NCI-H1436 (cell line): ENCODE measurements at regions not wholly inside any gene's neighbourhood (a gene's known extent, or its start where the extent isn't known, plus 50 kb on each side); places are given as distances from the start of the nearest gene placed in this dataset.
A peak's percentile ranks its signal among the peaks of the same experiment; 100 is the strongest.
"Not testable (repeated sequence)": the region's sequence is repeated elsewhere in the genome, so short reads cannot be mapped to it uniquely, and the experiment has no call there.

Experiments used
- DNase-seq: peaks from one replicate; lab custom pipeline; 2025; lab: John Stamatoyannopoulos, UW

DNA sequence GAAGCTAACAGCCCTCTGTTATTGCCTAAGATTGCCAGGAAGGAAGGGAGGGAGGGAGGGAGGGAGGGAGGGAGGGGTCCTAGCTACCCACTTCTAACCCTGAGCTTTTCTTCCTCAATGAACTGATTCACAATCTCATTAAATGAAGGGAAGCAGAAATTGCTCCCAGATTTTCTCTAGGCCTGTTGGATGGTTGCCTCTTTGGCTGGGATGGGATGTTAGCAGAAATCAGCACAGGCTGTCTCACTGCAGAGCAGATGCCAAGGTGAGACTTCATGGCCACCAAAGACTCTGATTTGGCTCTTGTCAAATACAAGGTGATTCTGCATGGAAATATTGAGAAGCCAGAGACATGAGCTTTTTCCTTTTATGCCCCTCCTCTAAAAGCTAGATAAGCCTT is 578.6 kb downstream of the ACTL7B start:
- DNase-seq: no peak

DNA sequence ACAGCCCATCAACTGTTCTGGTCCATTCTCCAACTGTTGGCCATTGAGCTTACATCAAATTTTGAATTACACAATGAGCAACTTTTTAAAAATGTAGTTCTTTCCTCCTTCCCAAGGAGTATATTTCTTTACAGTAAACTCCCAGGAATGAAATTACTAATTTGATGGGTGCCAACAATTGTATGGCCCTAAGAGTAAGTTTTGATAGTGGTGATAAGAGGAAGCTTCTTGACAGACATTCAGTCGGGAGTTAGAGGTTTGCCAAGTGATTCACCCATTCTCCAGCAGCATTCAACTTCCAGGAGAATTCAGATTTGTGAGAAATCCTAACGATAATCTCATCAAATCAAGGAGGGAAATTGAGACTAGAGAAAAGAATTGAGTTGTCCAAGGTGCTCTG is 579.9 kb downstream of the ACTL7B start:
- DNase-seq: no peak

DNA sequence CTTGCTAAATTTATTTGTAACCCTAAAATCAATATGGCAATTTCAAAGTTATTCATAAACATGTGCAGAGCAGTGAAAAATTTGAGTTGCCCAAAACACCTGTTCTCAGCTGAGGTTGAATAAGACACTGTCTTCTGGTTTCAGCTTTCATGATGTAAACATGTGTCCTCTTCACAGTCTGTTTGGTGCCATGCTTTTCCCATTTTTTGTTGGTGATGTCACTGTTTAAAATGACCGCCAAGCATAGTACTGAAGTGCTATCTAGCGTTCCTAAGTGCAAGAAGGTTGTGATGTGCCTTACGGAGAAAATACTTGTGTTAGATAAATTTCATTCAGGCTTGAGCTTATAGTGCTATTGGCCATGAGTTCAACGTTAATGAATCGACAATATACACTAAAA is 580.8 kb downstream of the ACTL7B start:
- DNase-seq: no peak

DNA sequence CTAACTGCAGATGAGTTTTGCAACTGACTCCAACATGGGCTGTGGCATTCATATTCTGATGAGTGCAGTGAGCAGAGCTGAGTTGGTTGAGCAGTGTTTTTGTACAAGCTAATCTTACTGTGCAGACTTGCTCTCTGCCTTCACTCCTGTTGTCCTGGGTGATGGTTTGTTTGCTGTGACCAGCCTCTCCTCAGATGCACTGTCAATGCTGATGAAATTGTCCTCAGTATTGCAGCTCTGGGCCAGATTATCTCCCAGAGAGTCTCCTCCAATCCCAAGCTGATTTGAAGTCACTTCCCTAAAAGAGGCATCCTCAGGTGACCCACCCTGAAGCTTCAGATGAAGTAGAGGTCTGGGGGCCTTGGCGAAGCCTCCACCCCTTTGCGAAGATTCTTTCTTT is 581.8 kb downstream of the ACTL7B start:
- DNase-seq: no peak

DNA sequence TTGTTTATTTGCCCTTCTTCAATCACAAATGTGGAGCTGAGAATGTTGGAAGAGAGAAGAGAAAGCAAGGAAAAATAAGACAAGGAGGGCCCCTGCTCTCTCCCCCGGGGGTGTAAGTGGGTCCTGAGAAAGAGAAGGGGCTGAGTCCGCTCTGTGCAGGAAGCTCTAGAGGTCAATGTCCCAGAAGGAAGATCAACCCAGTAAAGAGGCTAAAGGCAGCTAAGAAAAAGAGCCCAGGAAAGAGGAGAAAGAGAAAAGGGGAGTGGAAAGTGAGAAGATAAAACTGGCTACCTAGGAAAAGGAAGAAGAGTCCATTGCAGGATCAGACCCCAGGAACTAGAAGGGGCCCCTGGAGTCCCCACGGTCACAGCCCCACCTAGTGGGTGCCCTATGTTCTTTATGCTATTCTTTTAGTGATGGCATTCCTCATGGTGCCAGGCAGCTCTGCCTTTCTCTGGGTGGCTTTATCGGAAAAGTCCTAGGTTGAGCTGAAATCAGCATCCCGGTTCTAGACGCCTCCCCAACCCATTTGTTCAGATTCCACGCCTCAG is 583.4 kb downstream of the ACTL7B start:
- peak; percentile 71 for DNase-seq

DNA sequence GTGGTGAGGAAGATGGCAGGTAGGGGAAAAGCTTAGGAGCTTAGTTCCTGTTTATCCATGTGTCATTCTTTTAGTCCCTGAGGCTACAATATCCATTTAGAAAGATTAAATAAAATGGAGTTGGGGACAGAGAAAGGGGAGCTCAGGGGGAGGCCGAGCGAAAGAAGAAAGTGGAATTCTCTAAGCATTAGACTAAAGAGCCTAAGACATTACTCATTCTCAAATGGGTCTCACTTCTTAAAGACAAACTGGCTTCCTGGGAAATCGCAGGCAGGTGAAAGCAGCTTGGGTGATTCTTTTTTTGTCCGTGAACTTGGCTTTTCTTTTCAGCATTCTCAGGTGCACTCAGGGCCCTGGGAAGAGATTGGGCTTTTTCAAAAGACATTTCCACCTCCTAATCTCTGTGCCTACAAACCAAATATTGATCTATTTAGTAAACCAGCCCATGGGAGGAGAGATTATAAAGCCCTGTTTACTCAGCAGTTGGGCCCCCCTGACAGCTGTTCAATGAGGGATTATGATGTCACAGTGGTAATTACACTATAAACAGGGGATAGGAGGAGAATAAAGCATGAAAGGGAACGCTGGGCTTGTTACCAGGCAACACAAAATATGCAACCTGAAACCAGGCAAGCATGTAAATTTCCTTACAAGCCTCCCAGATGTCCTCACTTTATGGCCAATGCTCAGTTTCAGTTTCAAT is 584.0 kb downstream of the ACTL7B start:
- peak; percentile 98 for DNase-seq

DNA sequence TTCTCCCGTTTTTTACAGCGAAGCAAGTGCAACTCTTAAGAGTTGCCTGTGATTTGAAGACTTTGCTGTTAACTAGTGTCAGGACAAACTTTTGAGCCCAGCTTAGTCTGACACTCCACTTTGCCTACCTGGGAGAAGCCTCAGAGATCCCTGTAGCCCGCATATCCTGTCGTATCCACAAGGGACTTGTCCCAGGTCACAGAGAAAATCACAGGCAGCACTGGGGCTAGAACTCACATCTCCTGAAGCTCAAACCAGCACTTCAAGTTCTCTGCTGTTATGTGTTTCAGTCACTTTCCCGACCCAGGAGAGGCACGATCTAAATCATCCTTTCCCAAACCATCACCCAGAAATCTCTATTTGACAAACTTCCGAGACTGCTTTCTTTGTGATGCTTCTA is 584.5 kb downstream of the ACTL7B start:
- no peak for DNase-seq

DNA sequence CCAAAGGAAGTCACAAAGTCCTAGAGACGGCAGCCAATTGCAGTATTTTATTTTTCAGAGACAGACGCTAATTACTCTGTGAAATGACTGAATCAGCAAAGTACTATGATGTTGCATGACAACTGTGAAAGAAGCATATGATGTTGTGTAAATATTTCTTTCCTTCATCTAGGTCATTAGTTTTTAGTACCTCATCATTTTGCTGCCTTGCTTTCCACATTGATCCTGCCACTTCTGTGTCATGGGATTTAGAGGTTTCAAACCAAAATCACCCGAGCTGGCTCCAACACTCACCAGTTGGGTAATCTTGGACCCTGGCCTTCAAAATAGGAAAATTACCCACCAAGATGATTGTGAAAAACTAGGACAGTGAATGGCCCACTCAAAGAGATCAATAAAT is 585.2 kb downstream of the ACTL7B start:
- DNase-seq: no peak

DNA sequence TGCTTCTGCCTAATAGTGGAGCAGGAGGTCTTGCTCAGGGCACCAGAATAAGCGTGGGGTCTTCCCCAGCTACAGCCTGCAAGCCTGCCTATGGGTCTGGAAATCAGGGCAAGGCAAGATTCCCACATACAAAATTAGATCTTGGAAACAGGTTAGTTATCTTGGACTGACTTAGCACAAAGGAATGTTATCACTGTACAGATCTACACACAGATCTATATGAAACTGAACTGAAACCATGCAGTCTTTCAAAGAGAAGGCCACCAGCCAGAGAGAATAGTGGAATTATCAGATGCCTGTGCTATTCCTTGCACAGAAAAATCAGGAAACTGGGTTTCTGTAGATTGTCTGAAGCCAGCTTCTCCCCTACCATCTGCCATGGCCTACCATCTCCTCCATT is 585.7 kb downstream of the ACTL7B start:
- no peak for DNase-seq

DNA sequence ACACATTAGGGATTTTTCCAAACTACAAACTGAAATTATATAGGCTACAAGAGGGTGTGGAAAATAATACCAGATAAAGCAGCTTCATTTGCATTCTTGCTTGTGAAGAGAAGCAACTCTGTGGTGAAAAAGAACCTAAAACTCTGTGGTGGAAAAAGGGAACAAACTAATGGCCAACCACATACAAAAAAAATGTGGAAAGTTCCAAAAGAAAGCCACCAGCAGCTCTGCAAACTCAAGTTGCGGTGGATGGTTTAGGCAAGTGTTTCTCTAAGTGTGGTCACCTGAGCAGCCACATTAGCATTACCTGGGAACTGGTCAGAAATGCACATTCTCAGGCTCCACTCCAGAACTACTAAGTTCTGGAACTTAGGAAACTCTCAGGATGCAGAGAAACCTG is 586.4 kb downstream of the ACTL7B start:
- no peak for DNase-seq

DNA sequence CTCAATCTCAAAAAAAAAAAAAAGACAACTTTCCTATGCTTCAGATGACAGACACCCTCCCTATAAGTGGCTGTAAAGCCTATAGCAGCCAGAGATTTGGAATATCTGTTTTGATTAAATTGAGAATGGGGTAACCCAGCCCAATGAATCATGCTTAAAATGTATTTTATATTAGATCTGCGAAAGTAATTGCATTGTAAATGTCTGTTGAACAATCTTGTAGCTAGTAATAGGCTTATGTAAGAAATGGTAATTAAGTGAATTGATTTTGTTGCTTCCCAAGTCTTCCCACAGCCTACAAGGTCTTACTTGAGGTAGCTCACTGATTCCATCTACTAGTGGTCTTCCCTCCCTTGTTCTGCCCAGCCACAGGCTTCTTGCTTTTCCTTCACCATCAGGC is 590.7 kb downstream of the ACTL7B start:
- DNase-seq: no peak

DNA sequence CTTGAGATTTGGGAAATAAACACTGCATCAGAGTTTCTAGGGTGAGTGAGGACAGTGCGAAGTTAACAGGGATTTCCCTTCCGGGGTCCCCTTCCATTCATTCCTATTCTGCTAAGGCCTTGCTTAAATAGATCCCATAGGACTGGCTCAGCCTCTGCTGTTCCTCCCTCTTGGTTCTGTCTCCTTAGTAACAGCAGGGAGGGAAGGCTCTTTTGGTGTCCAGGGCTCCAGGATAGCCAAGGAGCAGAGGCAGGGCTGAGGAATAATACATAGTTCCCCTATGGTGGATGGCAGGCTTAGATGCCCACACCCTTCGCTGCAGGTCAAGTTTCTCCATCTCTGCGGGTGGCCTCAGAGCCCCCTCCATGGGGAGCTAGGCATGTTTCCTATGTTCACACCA is 591.7 kb downstream of the ACTL7B start:
- no peak for DNase-seq

DNA sequence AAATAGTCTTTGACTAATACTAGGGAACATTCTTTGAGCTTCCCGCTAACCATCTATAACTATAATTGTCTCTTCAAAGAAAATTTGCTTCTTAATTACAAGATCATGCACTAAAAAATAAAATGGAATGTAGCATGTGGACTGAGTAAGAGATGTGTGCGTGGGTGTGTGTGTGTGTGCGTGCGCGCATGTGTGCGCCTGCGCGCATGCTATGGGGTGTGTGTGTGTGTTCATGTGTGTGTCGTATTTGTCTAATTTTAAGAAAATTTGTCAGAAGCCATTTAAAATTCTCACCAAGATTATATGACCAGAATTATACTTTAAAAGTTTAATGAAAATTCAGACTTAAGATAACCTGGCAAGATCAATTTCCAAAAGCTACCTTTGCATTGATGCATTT is 593.0 kb downstream of the ACTL7B start:
- no peak for DNase-seq

DNA sequence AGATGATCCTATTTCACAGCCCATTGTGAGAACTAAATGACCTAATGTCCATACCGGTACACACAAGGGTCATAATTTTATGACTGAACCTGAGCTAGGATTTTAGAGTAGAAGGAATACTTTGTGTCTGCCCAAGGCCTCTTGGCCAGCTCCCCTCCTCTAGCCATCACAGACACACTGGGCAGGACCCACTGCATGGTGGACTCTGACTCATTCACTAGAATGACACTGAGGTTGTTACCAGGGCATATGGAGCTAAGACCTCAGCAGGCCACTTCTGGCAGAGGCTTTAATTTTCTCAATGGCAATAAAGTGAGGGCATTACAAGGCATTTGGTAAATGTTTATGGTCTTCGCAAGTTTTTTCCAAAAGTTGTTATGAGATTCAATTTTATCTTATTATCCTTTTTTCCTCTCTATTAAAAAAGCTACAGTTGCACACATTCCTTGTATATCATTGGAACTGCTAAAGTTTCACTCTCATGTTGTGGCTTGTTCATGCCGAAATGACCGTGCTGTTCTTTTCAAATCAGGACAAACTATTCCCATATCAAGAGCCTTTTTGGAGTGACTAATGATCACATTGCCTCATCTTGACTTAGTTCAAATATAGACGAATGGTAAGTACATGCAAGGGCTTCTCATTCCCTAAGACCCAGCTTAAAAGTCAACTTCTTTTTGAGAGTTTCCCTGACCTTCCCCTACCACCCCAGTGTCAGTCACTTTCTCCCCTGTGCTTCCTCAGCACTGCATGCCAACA is 595.7 kb downstream of the ACTL7B start:
- DNase-seq: no peak

DNA sequence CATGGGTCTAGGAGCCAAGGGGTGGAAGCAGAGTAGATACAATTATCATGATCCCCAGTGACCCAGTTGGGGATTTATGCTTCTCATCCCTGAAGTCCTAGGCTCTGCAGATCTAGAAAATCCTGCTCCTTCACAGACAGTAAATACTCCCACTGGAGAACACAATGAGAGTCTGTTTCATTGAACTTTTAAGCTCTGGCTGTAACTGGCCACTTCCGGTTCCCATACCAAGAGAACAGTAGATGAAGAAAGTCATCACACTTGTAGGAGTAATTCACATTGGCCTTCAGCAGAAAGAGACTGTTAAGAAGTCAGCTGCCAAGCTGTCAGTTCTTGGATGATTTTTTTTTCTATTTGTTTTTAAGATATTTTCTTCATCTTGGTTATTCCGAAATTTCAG is 597.1 kb downstream of the ACTL7B start:
- no peak for DNase-seq

DNA sequence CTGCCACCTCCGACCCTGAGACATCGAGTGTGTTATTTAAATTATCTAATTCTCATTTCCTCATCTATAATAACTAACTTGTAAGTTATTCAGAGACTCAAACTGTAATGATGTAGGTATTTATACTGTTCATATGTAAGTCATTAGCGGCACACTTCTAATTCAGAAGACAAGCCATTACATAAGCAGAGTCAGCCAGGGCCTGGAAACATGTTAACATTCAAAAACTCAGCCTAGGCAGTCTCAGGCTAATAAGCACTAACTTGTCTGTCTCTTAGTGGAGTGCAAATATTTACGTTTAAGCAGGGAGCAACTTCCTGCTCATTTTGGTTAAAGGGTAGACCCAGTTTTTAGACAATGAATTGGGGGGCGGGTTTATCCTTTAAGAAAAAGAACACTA is 598.4 kb downstream of the ACTL7B start:
- no peak for DNase-seq

DNA sequence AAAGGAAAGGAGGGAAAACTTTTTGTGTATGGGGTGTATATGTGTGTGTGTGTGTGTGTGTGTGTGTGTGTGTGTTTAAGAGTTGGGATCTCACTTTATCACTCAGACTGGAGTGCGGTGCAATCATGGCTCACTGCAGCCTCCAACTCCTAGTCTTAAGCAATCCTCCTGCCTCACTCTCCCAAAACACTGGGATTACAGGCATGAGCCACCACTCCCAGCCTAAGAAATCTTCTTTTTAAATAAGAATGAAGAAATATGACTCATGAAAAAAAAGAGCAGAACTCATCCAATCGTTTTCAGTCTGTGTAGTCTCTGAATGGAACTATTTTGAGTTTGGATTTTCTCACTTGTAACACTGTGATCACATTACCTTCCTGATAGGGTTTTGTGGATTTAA is 601.5 kb downstream of the ACTL7B start:
- DNase-seq: no peak

DNA sequence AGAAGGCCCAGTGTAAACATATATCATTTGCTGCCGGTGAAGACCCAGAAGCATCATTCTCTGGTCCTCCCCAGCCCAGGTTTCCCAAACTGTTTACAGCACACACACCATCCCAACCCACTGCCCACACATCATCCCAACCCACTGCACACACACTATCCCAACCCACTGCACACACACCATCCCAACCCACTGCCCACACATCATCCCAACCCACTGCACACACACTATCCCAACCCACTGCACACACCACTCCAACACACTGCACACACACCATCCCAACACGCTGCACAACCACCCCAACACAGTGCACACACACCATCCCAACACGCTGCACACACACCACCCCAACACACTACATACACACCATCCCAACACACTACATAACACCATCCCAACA is 608.4 kb downstream of the ACTL7B start:
- not testable (repeated sequence) for DNase-seq

DNA sequence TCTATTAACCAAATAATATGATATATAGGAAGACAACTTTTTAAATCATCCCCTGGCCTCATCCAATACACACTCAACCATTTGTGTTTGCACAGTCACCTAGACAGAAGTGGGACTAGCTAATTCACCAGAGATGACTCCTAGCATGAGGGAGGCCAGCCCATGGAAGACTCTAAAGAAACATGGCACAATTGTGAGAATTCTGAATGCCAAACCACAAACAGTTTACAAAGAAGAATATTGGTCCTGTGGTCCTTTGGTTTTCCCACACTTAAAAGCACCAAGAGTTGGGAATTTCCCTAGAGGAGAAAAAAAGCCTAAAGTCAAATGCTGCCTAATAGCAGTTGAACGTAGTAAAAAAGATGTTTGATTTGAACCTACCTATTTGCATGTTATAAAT is 609.9 kb downstream of the ACTL7B start:
- no peak for DNase-seq

DNA sequence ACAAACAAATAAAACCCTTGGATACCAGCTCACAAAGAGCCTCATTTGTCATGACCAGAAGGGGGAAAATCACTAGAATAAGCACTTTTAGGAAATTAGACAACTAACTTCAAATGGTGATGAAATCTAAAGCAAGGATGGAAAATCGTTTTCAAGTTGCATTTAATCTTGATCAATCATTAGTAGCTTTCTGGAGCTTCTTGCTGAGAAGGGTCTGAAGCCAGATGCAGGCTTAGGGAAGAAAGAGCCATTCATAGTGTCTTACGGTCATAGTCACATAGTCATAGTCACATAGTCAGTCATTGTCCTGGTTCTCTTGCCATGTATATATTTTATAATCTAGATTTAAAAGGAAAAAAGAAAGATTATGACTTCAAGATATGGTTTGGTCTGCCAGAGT is 610.5 kb downstream of the ACTL7B start:
- DNase-seq: no peak

DNA sequence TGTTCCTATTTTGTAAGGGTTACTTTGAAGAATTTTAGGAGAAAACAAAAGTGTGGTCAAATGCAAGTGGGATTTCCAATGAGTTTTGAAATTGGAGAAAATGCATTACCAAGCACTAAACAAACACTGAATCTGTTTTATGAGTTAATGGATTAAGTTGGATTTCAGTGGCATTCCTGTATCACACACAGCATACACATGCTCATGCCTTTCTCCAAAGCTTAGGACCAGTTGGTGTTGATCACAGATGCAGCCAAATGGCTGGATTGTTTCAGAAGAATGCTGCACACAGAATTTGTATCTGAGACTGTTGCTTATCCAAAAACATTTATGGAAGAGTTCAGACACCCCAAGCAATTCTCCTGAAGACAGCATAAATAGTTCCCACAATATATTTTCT is 611.1 kb downstream of the ACTL7B start:
- DNase-seq: no peak

DNA sequence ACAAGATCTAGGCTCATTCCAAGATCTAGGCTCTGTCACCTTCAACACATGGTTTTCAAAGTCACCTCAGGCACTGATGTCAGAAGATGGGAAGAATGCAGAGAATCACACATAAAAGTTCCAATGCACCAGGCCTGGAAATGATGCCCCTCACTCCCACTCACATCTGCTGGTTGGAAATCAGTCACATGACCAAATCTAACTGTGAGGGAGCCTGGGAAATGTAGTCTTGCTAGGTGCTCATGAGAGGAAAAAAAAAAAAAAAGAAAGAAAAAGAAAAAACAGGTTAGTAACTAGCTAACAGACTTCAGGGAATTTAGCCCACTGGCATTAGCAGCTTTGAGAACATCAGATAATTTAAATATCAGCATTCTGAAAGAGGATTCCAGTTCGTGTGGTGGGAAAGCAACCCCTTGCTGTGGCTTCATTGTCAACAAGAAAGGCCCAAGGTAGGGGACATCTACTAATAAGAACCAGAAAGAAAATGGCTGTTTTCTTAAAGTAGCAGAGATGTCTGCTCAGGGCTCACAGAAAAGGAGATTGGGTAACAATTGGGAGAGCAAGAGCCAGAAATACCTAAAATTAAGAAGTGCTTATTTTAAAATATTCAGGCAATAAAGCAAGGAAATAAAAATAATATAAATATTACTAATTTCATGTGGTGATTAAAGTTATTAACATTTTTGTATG is 614.3 kb downstream of the ACTL7B start:
- no peak for DNase-seq

DNA sequence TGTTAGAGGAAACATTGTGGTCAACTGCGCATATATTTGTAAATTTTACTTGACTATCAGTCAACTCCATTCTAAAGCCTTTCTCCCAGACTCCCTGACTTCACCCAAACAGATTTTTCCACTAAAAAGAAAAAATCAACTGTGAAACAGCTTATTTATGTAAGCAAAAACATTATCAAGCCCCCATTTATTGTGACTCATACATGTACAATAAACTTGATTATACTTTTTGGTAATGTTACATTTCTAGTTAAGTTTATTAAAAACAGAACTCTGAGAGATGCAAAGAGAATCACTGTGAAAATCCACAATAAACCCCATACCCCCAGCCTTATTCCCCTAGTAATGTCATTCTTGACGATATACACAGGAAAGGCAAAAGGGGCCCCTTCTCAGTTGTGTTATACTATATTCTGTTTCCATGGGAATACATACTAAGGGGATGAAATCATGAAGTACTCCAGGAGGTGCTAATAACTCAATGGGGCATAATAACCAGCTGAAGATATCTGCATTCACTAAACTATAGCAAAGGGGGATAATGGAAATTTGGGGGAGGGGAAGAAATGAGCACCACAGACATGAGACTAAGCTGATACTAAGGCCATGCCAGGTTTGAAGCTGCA is 616.0 kb downstream of the ACTL7B start:
- DNase-seq: no peak
